Frontal cortex (tissue), 3 donors: ENCODE measurements at regions not wholly inside any gene's neighbourhood (a gene's known extent, or its start where the extent isn't known, plus 50 kb on each side); places are given as distances from the start of the nearest gene placed in this dataset.
"Not testable (repeated sequence)": the region's sequence is repeated elsewhere in the genome, so short reads cannot be mapped to it uniquely, and the experiment has no call there.

Experiments used
- DNase-seq, 2 donors: peaks; one replicate each; pipeline ENCODE4 v3.0.0; 2012; ENCODE audit warnings: low spot score in 2 of 2
- FAIRE-seq: peaks from 2 replicates; lab custom pipeline; 2012; peaks lifted over from hg19 to GRCh38; lab: Jason Lieb, UNC
- donor health status: control.
- donor health status: control.
- donor health status: control.

DNA sequence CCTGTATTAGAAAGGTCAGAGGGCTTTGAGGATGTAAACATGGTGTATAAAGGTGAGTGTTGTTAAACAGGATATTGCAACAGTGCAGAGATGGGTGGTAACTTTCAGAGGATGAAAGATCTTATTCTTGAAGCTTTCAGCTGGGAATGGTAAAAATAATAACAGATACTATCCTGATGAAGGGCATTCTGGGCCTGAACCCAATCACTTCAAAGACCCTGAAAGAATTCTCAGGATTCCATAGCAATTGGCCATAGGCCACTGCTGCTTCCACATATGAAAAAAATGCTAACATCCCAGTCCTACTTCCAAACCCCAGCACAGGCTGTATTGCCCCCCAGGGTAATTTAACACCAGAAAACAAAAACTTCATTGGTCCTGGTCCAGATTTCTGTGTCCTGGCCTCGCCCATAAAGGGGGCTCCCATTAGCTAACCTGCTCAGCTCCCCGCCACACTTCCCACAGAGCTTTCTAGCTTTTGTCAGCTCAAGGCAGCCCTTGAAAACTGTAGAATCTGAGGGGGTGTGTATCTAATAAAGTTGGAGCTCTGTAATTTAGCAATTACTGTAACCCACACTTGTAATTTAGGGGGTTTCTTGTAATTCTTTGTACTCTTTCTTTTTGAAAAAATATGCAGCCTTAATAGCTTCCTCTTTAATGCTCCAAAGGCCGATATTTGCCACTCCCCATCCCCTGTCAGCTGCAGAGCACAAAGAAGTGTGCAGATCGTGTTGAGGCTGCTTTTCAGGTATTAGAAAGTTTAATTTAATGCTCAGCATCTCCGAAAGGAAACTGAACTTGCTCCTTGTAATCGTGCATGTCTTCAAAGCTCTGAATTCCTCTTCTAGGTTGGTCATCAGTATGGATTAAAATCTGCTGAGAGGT is 371.5 kb downstream of the SEC14L1 start:
- DNase-seq (no peak), FAIRE-seq (no peak)

DNA sequence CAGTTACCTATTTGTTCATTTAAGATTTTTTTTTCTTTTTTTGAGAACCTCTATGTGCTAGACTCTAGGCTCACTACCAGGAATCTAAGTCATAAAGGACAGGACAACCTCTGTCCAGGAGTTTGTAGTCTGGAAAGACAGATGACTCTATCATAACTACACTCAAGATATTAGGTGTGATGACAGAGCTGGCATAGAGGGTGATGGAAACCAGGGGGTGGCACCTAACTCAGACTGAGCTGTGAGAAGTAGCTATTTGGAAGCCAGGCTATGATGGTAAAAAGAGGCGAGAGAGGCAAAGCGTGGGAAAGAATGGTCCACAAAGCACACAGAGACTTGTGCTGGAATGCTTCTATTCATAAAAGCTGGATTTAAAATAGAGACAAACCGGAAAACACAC is 372.3 kb downstream of the SEC14L1 start:
- FAIRE-seq (no peak), DNase-seq (no peak)

DNA sequence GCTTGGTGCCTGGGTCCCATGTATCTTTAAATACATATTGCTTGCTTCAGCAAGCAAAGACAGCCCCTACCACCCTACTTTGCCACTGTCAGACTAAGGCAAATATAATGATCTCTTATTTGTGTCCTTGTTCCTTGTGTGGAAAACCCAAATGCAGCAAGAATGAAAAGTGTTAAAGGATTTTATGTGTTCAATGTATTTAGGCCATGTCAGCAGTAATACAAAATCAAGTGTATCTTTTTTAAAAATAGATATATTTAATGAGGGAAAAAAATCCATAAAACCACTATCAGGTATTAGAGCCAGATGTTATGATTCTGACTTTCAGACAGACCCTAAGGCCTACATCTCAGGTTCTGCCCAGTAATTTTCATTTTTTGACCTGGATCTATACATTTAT is 374.5 kb downstream of the SEC14L1 start:
- FAIRE-seq (no peak), DNase-seq (no peak)

DNA sequence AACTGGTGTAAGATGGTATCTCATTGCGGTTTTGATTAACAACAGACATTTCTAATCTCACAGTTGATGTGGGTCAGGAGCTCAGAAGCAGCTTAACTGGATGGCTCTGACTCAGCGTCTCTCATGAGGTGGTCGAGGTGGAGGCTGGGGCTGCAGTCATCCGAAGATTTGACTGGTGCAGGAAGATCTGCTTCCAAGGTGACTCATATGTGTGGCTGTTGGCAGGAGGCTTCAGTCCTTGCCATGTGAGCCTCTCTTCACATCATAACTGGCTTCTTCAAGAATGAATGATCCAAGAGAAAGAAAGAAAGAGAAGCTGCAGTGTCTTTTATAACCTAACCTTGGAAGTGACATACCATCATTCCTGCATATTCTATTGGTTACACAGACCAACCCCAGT is 376.1 kb downstream of the SEC14L1 start:
- FAIRE-seq (no peak), DNase-seq (no peak)

DNA sequence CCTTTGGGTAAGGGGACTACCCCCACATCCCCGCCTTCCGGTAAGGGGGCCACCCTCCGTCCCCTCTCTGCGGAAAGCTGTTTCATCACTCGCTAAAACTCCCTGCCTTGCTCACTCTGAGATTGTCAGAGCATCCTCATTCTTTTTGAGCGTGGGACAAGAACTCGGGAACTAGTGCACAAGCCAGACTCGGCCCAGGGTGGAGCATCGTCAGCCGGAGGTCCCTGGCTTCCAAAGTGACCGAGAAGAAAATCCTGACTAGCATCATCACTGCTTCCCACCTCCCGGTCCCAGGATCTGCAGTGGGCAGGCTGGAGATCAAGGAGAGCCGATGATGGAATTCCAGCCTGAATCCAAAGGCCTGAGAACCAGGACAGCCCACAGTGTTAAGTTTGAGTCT is 380.3 kb downstream of the SEC14L1 start:
- no peak for DNase-seq
- no peak for FAIRE-seq

DNA sequence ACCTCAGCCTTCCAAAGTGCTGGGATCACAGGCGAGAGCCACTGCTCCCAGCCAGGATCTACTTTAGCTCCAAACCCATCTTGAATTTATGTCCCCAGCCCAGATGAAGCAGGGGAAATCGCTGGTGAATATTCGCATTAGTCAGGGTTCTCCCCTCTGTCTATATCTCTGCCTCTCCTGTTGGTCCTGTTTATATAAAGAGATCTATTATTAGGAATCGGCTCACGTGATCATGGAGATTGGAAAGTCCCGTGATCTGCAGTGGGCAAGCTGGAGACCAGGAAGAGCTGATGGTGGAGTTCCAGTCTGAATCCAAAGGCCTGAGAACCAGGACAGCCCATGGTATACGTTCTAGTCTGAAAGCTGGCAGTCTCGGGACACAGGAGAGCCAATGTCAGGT is 382.8 kb downstream of the SEC14L1 start:
- FAIRE-seq: no peak
- DNase-seq: no peak

DNA sequence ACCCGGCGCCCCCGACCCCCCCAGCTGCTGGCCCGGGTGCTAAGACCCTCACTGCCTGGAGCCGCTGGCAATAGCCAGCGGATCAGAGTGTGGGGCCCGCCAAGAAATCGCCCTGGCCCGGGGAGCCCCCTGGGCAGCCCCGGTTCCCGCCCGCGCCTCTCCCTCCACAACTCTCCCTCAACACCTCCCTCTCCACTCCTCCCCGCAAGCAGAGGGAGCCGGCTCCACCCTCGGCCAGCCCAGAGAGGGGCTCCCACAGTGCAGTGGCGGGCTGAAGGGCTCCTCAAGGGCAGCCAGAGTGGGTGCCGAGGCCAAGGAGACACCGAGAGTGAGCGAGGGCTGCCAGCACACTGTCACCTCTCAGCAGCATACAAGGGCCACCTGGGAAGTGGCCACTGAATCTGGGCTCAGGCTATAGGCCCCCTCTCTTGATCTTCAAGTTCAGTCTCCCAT is 385.5 kb downstream of the SEC14L1 start:
- DNase-seq: no peak
- no peak for FAIRE-seq

DNA sequence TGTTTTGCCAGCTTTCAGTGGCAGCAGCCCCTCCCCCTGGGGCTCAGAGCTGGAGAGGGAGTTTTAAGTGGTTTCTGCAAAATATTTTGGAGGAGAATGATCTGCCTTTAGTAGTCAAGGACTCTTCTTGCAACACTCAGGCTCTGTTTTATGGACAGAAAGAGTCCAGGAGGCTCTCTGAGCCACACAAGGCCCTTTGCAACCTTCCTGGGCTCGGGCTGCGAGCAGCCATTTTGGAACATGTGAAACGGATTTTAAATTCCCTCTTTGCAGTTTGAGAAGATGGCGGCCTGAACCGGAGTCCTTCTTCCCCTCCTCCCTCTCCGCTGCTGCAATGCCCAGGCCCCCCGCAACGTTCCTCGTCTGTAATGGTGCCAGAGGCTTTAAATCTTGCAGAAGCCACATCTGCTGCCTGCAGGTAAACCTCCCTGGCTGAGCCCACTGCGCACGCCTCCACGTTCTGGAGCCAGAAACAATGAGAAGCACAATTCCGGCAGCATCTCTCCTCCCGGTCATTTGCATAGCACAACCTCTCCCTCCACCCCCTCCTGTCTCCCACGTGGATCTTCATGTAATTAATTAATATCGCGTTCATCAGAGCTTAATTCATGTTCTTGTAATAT is 386.1 kb downstream of the SEC14L1 start:
- no peak for FAIRE-seq
- DNase-seq: no peak

DNA sequence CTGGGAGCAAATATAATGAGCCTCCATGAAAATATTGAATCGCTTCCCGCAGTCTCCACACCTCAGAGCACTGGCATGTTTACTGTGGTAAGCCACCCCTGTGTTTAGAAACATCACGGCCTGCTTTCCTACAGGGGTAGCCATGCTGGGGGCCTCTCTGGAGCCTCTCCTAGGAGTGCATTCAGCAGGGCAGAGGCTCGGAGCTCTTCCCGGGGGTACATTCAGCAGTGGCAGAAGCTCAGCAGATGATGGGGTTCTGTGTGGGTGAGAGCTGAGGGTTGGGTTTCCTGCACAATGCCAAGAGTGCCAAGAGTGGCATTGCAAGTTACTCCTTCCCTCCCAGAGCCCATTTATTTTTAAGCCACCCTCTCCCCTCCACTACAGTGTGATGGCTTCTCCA is 386.6 kb downstream of the SEC14L1 start:
- FAIRE-seq (no peak), DNase-seq (no peak)

DNA sequence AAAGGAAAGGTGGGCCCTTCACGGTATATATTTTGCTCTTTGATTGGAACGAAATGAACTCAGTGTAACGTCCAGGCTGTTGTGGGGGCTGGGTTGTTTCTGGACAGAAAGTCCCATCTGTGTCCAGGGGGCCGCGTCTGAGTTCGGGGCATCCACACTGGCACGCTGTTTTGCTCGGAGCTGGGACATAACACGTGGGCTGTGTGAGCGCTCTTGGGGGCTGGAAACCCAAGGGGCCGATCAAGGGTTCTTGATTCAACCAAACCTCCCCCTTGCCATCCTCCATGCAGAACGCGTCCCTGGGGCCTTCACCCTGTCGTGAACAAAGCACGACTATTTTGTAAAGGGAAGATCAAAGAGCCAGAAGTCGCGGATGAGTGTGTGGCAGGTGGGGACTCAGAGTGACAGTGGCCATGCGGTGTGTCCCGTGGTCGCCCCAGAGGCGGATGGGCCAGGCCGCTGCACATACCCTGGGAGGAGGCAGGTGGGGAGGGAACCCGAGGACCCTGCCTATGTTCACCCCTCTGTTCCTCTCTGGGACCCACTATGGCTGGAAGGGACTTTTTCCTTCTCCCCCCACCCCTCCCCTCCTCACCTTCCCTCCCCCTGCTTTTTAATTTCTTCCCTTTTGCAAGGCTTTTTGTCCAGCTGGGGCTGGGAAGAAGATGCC is 387.2 kb downstream of the SEC14L1 start:
- FAIRE-seq (no peak), DNase-seq (no peak)

DNA sequence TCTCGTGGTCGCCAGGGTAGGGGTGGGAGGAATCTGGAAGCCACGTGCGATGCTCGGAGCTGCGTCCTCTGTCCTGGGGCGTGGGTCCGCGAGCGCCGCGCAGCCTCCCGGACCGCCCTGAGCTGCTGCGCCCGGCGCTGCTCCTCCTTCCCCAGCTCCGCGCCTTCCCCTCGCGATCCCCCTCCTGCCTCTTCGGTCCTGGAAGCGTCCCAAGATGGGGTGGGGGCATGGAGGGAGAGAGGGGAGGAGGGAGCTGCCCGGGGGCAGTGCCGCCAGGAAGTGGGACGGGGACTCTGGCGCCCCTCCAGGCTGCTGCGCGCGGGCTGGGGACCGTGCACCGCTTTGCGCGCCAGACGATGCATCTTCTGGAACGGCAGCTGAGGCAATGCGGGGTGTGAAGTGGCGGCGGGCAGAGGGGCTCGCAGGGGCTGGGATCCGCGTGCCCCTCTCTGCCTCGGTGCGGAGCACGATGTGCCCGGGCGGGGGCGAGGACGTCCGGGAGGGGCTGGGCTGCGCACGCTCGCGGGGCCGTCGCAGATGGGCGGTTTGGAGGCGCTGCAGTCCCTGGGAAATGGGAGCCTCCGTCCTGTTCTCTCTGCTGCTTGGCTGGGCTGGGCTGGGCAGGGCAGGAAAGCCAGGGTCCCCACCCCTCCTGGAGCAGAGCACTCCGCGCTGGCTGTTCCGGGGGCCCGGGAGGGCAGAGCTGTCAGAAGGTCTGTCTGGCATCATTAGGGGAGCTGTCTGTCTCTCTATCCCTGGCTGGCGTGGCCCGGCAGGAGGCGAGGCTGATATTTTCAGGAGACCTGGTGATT is 388.0 kb downstream of the SEC14L1 start:
- FAIRE-seq: no peak
- peak; percentile 49 to 55 for DNase-seq

DNA sequence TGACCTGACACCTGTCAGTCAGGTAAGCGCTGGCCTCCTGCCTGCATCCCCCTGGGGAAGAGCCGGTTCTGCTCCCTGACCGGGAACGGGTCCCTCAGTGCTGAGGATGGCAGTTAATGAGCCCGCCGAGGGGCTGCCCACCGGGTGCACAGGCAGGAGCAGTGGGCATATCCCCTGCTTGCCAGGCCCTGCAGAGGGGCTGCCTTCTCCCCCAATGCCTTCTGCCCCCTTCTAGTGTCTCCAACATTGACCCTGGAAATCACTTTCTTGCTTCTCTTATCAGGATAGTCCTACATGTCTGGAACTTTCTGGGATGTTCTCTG is 388.5 kb downstream of the SEC14L1 start:
- DNase-seq (no peak), FAIRE-seq (no peak)

DNA sequence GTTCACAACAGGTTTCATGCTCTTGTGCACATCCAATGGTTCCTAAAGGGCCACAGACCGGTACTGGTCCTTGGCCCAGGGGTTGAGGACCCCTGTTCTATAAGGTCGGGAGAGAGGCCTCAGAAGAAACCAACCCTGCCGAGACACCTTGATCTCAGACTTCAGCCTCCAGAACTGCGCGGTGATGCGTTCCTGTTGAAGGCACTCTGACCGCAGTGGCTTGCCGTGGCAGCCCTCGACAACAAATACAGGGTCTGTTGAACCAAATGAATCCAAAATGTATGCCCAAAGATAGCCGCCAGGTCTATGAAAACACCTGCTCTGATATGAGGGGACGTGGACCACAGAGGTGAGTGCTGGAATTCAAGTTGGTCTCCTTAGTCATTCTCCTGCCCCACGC is 389.8 kb downstream of the SEC14L1 start:
- DNase-seq (no peak), FAIRE-seq (no peak)

DNA sequence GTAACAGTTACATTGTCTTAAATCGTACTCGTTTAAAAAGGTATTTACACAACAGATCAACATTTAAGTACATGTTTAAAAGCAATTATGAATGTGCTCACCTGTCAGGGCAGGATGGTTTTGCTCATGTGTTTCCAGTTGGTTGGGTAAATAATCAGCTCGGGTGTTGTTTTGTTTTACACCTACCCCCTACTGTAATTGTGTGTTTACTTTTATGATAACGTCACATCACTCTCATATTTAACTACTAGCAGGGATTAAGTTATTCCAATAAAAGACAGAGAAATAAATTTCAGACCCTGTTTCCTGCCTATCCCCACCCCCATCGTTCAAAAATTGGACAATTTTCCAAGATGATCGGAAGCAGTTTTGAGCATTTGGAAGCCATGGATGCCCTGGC is 390.2 kb downstream of the SEC14L1 start:
- FAIRE-seq: no peak

DNA sequence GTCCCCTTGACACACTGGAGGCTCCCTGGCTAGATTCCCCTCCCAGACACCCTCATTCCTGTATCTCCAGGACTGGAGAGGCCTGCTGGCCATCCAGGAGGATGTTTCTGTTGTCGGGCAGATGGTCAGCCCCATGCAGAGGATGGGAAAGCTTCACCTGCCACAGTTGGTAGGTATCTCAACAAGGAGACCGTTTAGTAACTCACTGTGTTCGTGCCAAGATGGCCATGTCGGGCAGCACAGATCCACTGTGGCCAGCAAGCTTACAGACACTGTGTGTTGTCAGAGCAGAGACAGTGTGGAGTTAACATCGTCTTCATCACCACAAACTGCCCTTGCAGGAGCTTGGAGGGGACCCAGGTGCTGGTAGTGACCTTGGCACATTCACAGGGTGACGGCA is 390.9 kb downstream of the SEC14L1 start:
- FAIRE-seq: no peak

More for the DNA sequence above, 390.2 kb downstream of the SEC14L1 start:
- no peak for DNase-seq

DNA sequence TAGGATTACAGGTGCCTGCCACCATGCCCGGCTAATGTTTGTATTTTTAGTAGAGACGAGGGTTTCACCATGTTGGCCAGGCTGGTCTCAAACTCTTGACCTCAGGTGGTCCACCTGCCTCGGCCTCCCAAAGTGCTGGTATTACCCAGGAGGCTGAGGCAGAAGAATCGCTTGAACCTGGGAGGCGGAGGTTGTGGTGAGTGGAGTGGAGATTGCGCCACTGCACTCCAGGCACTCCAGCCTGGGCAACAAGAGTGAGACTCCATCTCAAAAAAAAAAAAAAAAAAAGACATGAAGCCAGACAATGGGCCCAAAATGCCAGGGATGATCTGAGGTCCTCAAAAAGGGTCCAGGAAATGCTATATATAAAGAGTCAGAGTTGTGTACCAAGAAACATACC is 392.9 kb downstream of the SEC14L1 start:
- not testable (repeated sequence) for FAIRE-seq, DNase-seq

More for the DNA sequence above, 390.9 kb downstream of the SEC14L1 start:
- no peak for DNase-seq

DNA sequence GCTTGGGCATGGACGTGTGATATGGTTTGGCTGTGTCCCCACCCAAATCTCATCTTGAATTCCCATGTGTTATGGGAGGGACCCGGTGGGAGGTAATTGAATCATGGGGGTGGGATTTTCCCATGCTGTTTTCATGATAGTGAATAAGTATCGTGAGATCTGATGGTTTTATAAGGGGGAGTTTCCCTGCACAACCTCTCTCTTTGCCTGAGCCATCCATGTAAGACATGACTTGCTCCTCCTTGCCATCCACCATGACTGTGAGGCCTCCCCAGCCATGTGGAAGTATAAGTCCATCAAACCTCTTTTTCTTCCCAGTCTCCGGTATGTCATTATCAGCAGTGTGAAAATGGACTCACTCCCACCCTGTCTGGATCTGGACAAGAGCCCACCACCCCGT is 393.4 kb downstream of the SEC14L1 start:
- DNase-seq: no peak
- FAIRE-seq: no peak

DNA sequence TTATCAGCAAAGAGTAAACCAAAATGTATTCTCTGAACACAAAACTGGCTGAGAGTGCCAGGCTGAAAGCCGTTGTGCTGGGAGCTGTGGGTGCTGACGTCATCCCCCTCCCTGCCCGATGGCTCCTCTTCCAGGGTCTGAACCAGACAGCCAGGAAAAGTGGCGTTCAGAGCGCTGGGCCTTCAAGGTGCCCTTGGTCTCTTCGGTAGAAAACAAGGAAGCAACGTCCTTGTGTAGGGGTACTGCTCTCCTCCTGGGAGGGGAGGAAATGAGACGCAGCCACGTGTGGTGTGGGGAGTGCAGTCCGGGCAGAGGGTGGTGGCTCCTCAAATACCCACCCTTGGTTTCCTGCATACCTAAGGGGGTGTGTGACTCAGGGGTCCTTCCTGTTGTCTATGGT is 394.7 kb downstream of the SEC14L1 start:
- DNase-seq: no peak
- FAIRE-seq: no peak

DNA sequence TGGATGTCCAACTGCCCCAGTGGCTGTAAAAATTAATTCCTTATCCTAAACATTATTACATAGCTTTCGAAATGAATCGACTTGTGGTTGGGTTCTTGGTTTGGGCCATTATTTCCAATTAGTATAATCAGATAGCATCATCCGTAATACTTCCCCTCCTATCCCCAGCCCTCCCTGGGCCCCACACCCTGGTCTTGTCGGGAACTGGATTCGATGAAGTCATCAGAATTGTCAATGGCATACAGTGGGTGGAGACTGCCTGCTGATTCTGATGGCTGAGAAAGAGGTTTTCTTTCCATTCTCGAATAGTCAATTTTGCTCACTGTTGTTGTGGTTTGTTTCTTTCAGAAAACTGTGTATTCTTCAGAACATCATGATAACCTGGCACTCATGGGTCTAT is 395.1 kb downstream of the SEC14L1 start:
- no peak for DNase-seq
- FAIRE-seq: no peak

DNA sequence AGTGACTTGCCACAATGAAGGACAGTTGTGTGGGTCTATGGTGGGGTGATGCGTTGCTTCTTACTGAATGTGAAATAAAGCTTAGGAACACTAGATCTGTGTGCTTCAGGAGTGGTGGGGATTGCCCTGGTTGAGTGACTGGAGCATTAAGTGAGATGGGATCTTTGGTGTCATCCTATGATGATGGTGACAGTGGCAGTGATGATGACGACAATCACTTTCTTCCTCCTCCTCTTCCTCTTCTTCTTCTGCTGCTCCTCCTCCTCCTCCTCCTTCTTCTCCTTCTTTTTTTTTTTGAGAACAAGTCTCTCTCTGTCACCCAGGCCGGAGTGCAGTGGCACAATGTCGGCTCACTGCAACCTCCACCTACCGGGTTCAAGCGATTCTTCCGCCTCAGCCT is 396.8 kb downstream of the SEC14L1 start:
- DNase-seq (no peak), FAIRE-seq (no peak)
